ENCODE measurements at regions not wholly inside any gene's neighbourhood (a gene's known extent, or its start where the extent isn't known, plus 50 kb on each side); places are given as distances from the start of the nearest gene placed in this dataset.

DNA sequence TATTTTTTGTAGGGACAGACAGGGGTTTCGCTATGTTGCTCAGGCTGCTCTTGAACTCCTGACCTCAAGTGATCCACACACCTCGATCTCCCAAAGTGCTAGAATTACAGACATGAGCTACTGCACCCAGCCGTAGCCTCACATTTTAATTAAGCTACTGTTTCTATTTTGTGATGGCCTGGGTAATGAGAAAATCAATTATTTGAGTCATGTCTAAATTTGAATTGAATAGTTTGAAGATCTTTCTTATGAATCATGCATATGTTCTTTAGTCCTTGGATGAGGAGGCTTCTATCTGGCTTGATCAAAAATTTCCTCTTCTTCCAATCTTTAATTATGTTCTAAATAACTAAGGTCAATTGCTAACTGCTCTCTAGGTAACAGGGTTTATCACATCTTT lies 175.0 kb downstream of the REEP3 start:
- peaks cover 0 to 35% (median 25%) of the 10 kb centered on the region in 3 donors for H3K4me1 ChIP-seq
- 85% methylated on average over 3 of the region's 3 CpGs for WGBS, 2 donors
- H3K27ac ChIP-seq = no peak overlapping the region
- no peak for DNase-seq
- no peaks in the 10 kb centered on the region for H3K9me3 ChIP-seq
- H3K4me3 ChIP-seq = no peak overlapping the region
- TF ChIP-seq POLR2A (IDR thresholded peaks at IDR 0.05) = no peak
- TF ChIP-seq, protein P1, sequence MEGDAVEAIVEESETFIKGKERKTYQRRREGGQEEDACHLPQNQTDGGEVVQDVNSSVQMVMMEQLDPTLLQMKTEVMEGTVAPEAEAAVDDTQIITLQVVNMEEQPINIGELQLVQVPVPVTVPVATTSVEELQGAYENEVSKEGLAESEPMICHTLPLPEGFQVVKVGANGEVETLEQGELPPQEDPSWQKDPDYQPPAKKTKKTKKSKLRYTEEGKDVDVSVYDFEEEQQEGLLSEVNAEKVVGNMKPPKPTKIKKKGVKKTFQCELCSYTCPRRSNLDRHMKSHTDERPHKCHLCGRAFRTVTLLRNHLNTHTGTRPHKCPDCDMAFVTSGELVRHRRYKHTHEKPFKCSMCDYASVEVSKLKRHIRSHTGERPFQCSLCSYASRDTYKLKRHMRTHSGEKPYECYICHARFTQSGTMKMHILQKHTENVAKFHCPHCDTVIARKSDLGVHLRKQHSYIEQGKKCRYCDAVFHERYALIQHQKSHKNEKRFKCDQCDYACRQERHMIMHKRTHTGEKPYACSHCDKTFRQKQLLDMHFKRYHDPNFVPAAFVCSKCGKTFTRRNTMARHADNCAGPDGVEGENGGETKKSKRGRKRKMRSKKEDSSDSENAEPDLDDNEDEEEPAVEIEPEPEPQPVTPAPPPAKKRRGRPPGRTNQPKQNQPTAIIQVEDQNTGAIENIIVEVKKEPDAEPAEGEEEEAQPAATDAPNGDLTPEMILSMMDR (IDR thresholded peaks at IDR 0.05) = no peak
- H3K36me3 ChIP-seq = no peaks in the 10 kb centered on the region
- no peaks in the 10 kb centered on the region for H3K27me3 ChIP-seq
- intact Hi-C loops (cut with DNase I) = no loop called here

DNA sequence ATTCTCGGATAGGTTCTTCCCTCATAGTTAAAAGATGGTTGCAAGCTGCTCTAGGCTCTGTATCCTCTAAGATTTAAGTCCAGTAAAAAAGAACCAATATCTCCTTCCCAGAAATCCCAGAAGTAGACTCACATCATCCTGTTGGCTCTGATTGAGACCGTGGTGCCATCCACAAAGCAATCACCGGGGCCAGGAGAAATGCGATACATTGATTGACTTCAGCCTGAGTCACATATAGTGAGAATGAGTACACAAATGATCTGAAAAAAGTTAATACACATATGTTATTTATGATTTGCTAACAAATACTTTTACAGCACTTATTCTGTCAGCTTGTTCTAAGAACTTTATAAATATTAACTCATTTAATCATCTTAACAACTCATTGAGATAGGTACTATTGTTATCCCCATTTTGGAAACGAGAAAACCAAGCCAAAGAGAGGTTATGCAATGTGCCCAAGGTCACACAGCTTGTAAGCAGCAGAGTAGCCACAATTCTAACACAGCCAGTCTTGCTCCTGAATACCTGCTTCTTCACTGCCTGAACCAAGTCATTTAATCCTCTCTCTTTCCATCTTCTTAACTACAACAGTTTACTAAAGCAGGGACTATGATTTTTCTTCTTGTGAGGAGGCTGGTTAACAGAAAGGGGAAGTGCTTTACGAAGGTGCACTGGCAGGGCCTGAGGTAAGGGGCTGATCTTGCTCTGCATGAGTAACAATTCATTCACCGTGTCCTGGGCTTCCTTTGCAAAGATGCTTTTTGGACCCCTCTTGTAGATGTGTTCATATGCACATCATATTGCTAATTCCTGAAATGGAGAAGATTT lies 177.0 kb downstream of the REEP3 start:
- 64 to 80% methylated on average over 7 of the region's 7 CpGs for WGBS, 2 donors
- no peak for DNase-seq
- H3K9me3 ChIP-seq = no peaks in the 10 kb centered on the region
- peaks cover 0 to 32% (median 20%) of the 10 kb centered on the region in 3 donors for H3K4me1 ChIP-seq
- H3K27me3 ChIP-seq = no peaks in the 10 kb centered on the region
- H3K36me3 ChIP-seq = no peaks in the 10 kb centered on the region
- no peak overlapping the region for H3K27ac ChIP-seq
- no peak for TF ChIP-seq POLR2A (IDR thresholded peaks at IDR 0.05)
- TF ChIP-seq, protein P1 (IDR thresholded peaks at IDR 0.05) = no peak
- no peak overlapping the region for H3K4me3 ChIP-seq
- intact Hi-C loops (cut with DNase I) = no loop called here

DNA sequence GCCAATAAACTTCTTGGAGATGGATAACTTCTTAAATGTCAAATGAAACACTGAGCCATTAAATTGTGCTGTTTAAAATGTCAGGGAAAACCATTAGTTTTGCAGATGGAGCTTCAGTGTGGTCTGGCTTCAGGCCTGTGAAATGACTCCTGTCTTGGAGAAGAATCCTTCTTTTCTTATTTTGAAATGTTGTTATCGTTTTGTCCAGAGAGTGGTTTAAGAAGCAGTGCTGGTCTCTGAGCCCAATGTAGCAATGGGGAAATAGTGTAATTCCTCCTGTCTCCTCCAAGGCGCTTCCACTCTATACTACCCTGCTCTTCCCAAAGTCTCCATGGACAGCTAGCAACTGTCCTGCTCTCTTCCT lies 177.6 kb downstream of the REEP3 start:
- no peak for DNase-seq
- 72 to 86% methylated on average over 2 of the region's 2 CpGs for WGBS, 2 donors
- H3K4me3 ChIP-seq = no peak overlapping the region
- no peak for TF ChIP-seq POLR2A (IDR thresholded peaks at IDR 0.05)
- TF ChIP-seq, protein P1 (IDR thresholded peaks at IDR 0.05) = no peak
- peaks cover 0 to 34% (median 20%) of the 10 kb centered on the region in 3 donors for H3K4me1 ChIP-seq
- no peaks in the 10 kb centered on the region for H3K9me3 ChIP-seq
- peak overlapping the region in 2 of 4 donors; percentile 85 to 88 for H3K27ac ChIP-seq
- H3K36me3 ChIP-seq = no peaks in the 10 kb centered on the region
- intact Hi-C loops (cut with DNase I) = no loop called here
- H3K27me3 ChIP-seq = no peaks in the 10 kb centered on the region

DNA sequence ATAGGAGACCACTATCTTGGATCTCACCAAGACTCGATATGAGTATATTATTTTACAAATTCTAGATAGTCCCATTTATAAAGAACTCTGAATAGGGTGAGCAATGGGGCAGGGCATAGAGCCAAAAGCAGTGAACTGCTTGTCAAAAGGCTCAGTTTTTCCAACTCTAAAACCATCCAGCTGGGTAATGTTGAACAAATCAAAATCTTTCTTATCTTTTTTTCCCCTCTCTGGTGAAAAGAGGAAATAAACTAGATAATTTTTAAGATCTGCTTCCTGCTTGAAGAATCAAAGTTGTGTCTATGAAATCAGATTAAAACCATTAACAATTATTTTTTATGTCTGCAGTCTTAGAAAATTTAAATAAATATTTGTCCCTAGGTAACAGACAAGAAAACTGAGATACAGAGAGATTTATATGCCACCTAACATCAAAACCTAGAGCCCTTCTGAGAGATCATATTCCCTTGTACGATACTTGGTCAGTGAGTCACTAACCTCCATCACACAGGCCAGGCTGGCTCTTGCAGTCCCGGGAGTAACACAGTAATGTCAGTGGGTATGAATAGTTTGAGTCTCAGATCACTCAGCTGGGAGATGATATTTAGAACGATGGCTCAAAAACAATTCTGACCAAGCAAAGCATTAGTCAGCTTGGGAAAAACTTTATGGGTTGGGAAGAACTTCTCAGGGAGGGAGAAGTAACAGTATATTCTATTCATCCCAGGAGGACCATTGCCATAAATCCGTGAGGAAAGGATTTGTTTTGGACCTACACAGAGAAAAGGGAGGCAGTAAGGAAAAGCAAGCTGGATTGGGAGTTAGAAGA lies 178.8 kb downstream of the REEP3 start:
- WGBS, 2 donors = 19 to 21% methylated on average over 5 of the region's 5 CpGs
- intact Hi-C loops (cut with DNase I) = no loop called here
- DNase-seq = no peak
- H3K4me1 ChIP-seq = peaks cover 0 to 43% (median 20%) of the 10 kb centered on the region in 3 donors
- H3K9me3 ChIP-seq = no peaks in the 10 kb centered on the region
- H3K36me3 ChIP-seq = no peaks in the 10 kb centered on the region
- H3K27me3 ChIP-seq = no peaks in the 10 kb centered on the region
- peak overlapping the region; percentile 51 to 88 (median 78) for H3K27ac ChIP-seq
- no peak overlapping the region for H3K4me3 ChIP-seq
- no peak for TF ChIP-seq POLR2A (IDR thresholded peaks at IDR 0.05)
- TF ChIP-seq, protein P1 (IDR thresholded peaks at IDR 0.05) = no peak

DNA sequence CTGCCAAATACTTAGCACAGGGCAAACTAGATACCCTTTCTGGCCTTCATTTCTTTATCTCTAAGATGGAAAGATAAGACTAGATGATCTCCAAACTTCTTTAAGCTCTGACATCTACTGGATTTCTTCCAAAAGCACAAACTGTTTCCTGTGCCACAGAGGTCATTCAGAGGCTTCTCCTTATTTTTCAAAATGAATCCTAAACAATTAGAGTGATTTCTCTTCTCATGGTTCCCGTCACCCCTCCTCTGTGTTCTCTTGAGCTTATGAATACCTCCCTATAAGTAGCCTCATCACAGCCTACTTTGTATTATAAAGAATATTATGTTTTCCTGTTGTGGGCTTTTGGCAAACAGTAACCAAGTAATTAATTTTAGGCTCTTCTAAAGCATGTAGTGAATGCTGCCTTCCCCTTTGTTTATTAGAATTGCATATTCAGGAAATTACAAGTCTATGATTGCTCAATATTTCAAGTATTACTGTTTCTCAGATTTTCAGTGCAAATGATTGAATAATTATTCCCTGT lies 179.5 kb downstream of the REEP3 start:
- Histone ChIP-seq H3K27me3 (no peaks in the 10 kb centered on the region), H3K4me3 (no peak overlapping the region), H3K36me3 (no peaks in the 10 kb centered on the region), H3K27ac (peak overlapping the region; percentile 51 to 88 (median 78)), H3K9me3 (no peaks in the 10 kb centered on the region), H3K4me1 (peaks cover 0 to 43% (median 20%) of the 10 kb centered on the region in 3 donors)
- WGBS, 2 donors = 59 to 63% methylated on average over 1 of the region's 1 CpG
- intact Hi-C loops (cut with DNase I) = no loop called here
- TF ChIP-seq, protein P1 (IDR thresholded peaks at IDR 0.05) = no peak
- no peak for TF ChIP-seq POLR2A (IDR thresholded peaks at IDR 0.05)
- DNase-seq = no peak

Measured in esophagus squamous epithelium (tissue), 5 donors.